Islet precursor cell (in vitro differentiated cells): ENCODE measurements at regions not wholly inside any gene's neighbourhood (a gene's known extent, or its start where the extent isn't known, plus 50 kb on each side); places are given as distances from the start of the nearest gene placed in this dataset.
A peak's percentile ranks its signal among the peaks of the same experiment; 100 is the strongest.
"Not testable (repeated sequence)": the region's sequence is repeated elsewhere in the genome, so short reads cannot be mapped to it uniquely, and the experiment has no call there.

Experiments
- DNase-seq: peaks from one replicate; pipeline ENCODE4 v3.0.0-alpha.2; 2018

- not testable (repeated sequence) for DNase-seq
Measured at GRCh38 chr9:42437057-42437759, 253.7 kb downstream of the SPATA31A6 start.

DNA sequence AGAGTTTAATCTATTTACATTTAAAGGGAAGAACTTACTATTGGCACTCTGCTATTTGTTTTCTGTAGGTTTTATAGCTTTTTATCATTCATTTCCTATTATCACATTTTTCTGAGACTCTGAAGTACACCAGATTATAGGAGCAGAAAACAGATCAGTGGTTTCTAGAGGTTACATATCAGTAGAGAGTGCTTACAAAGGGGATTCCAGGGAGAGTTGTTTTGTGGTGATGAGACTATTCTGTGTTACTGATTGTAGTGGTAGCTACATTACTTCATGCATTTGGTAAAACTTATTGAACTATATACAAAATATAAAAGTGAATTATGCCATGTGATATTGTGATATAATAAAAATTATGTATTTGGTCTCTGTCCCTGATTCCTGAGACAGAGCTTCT is 259.2 kb downstream of the SPATA31A6 start:
- DNase-seq, result not testable (repeated sequence)

GRCh38 chr9:42443414-42443813 is 260.0 kb downstream of the SPATA31A6 start:
- DNase-seq, result not testable (repeated sequence)

GRCh38 chr9:42461436-42461835 is 278.0 kb downstream of the SPATA31A6 start:
- DNase-seq, result not testable (repeated sequence)

- DNase-seq, result not testable (repeated sequence)
Measured at GRCh38 chr9:42461863-42462262, 278.4 kb downstream of the SPATA31A6 start.

- DNase-seq, result not testable (repeated sequence)
Measured at GRCh38 chr9:42463981-42464380, 280.5 kb downstream of the SPATA31A6 start.

GRCh38 chr9:42470577-42470976 is 287.1 kb downstream of the SPATA31A6 start:
- DNase-seq, result not testable (repeated sequence)

- DNase-seq, result not testable (repeated sequence)
Measured at GRCh38 chr9:42490989-42491388, 307.5 kb downstream of the SPATA31A6 start.

GRCh38 chr9:42502620-42503264 is 319.3 kb downstream of the SPATA31A6 start:
- not testable (repeated sequence) for DNase-seq

DNA sequence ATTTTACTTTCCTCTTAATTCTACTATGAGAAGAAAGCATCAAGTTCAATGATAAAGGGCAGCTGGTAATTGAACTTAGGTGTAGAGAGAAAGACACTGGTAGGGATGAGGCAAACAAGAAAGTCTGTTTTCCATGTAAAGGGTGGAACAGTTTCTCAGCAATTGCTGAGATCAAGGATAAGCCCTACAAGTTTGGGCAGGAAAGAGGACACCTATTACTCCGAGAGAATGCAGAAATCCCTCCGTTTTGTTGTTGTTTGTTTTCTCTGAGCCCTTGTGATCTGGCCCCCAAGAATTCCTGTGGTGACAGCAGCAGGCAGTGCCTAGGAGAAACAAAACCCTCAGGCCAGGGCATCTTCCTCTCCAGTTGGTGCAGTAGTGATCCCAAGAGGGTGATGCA is 324.7 kb downstream of the SPATA31A6 start:
- DNase-seq, result not testable (repeated sequence)

GRCh38 chr9:42513535-42513934 is 330.1 kb downstream of the SPATA31A6 start:
- DNase-seq, result not testable (repeated sequence)

GRCh38 chr9:42534325-42534983 is 351.0 kb downstream of the SPATA31A6 start:
- not testable (repeated sequence) for DNase-seq

DNA sequence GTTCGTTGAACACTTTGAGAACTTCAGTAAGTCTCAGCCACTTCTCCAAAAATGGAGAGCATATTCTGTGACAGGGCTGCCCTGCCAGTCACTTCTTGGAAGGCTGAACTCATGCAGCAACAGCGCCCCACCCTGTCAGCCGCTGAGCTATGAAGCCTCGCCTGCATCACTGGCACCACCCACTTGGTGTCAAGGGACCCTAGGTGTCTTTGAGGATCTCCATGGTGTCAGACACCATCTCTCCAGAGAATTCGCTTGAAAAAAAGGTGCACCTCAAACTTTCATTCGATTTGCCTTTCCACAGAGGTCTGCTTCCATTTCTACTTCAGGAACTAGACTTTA is 351.5 kb downstream of the SPATA31A6 start:
- DNase-seq, result peak; percentile 41

- DNase-seq, result not testable (repeated sequence)
Measured at GRCh38 chr9:42550789-42551357, 367.4 kb downstream of the SPATA31A6 start.

DNA sequence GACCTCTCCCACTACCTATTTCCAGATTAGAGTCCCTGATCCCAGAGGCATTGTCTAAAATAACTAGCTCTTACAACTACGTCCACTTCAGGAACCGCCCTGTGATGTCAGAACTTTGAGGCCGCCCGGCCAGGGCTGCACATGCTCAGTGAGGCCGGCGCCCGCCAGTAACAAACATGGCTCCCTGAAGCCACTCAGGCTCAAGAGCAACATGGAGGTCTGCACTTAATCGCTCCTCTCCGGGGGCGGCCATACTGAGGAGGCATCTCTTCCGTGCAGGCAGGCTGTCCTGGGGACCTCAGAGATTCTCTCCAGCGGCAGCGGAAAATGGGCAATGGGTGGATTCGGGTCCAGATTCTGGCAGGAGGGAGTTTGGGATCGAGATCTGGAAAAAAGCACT is 385.1 kb downstream of the SPATA31A6 start:
- DNase-seq, result not testable (repeated sequence)

DNA sequence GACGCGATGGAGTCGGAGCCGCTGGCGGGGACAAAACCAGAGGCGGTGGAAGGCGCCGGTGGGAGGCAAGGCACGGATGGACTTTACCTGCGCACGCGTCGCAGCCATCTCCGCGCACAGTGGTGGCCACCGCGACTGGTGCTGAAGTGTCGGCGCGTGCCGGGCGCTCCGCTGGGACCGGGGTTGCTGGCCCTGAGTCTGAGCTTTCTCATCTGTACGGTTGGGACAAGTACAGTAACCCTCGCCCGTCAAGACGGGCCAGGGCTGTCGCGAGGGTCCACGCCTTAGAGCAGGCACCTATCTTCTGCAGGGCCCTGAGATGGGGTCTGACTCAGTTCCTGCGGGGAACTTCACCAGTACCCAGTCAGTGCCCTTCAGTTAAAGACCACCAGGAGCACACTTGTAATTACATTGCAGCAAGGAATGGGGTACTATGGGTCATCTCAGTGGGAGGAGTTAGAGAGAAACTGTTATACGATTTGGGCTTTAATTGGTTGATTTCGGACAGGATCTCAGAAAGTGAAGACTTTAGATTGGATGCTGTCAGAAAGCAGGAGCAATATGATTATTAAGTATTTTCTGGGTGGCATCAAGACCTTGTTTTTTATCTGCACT is 385.6 kb downstream of the SPATA31A6 start:
- DNase-seq, result not testable (repeated sequence)

GRCh38 chr9:42577851-42578250 is 394.4 kb downstream of the SPATA31A6 start:
- peak; percentile 12 for DNase-seq
